K562 (cell line): ENCODE measurements at regions not wholly inside any gene's neighbourhood (a gene's known extent, or its start where the extent isn't known, plus 50 kb on each side); places are given as distances from the start of the nearest gene placed in this dataset.

Experiments
- CSDE1 ChIP-seq, 2 experiments: fragments of 450-650 bp; IDR thresholded peaks; 2 replicates each; pipeline ENCODE4 v1.6.1; 2016; ENCODE audit warnings: mild to moderate bottlenecking in 1 of 2
- MAFG ChIP-seq: fragments of 450-650 bp; conservative IDR thresholded peaks from 2 replicates; pipeline ENCODE4 v1.6.1; 2016; ENCODE audit warnings: missing genetic modification characterization, missing compliant biosample characterization
- TCF7L2 ChIP-seq: fragments of 150-350 bp; IDR thresholded peaks from 2 replicates; pipeline ENCODE4 v1.6.1; 2016; ENCODE audit warnings: low read depth, mild to moderate bottlenecking, low read length, moderate library complexity
- ZNF134 ChIP-seq: fragments of 250-450 bp; sonication (Bioruptor Pico); conservative IDR thresholded peaks from 2 replicates; pipeline ENCODE4 v1.4.0; 2020
- ZNF263 ChIP-seq: sonication (generic); formaldehyde crosslinking; IDR thresholded peaks from 2 replicates; pipeline ENCODE4 v1.8.0; 2022; ENCODE audit warnings: mild to moderate bottlenecking, missing genetic modification reagents, borderline replicate concordance
- TF ChIP-seq, protein P1 (sequence below), 2 experiments: IDR thresholded peaks; 2 replicates each; pipeline ENCODE4 v1.6.1; 2012; ENCODE audit warnings: improper control_type of control experiment in 2 of 2, low read depth in 2 of 2, low read length in 2 of 2, borderline replicate concordance in 1 of 2
- TF ChIP-seq, protein P2 (sequence below), 2 experiments: IDR thresholded peaks; 2 replicates each; pipeline ENCODE4 v1.6.1; 2011; ENCODE audit warnings: borderline replicate concordance in 1 of 2, control low read depth in 1 of 2, low read depth in 1 of 2, low read length in 1 of 2, mild to moderate bottlenecking in 1 of 2, mixed read lengths in 1 of 2, moderate library complexity in 1 of 2; ENCODE audit not compliant: insufficient read depth in 1 of 2, insufficient read length in 1 of 2, poor library complexity in 1 of 2, severe bottlenecking in 1 of 2; ENCODE audit errors: extremely low read depth in 1 of 2
- TF ChIP-seq, protein P3 (sequence below): sonication (generic); formaldehyde crosslinking; IDR thresholded peaks from 2 replicates; pipeline ENCODE4 v1.8.1; 2022; ENCODE audit warnings: missing genetic modification reagents
- TF ChIP-seq, protein P4 (sequence below): fragments of 450-650 bp; IDR thresholded peaks from 2 replicates; pipeline ENCODE4 v1.6.1; 2014; ENCODE audit warnings: low read depth, mild to moderate bottlenecking, moderate library complexity, borderline replicate concordance
- TF ChIP-seq, protein P5 (sequence below): fragments of 250-450 bp; sonication (Bioruptor Pico); IDR thresholded peaks from 2 replicates; pipeline ENCODE4 v1.5.0; 2021; ENCODE audit warnings: mild to moderate bottlenecking, moderate library complexity
- TF ChIP-seq, protein P6 (sequence below): fragments of 250-450 bp; sonication (Bioruptor Pico); IDR thresholded peaks from 2 replicates; pipeline ENCODE4 v1.8.0; 2022; ENCODE audit warnings: moderate library complexity, mild to moderate bottlenecking, inconsistent platforms
- TF ChIP-seq, protein P7 (sequence below): IDR thresholded peaks from 2 replicates; pipeline ENCODE4 v1.6.1; 2011; ENCODE audit warnings: borderline replicate concordance, low read depth, mild to moderate bottlenecking, moderate library complexity, low read length; ENCODE audit not compliant: insufficient read depth, poor library complexity, severe bottlenecking

DNA sequence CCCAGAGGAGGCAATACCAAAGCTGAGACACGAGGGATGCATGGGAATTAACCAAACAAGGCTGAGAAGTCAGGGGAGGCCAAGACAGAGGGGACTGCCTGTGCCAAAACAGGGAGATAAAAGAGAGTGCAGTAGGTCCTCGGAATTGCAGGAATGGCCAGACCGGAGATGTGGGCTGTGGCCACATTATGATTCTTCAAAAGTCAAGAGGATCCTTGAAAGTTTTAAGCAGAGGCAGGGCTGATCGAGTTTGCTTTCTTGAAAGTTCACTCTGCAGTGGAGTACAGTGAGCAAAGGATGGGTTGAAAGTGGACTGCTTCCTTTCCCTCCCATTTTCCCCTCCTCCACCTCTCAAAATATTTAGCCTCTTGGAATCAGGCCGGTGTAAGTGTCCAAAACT is 73.9 kb upstream of the ADAMTS9 start (continued):
- TF ChIP-seq, protein P1, sequence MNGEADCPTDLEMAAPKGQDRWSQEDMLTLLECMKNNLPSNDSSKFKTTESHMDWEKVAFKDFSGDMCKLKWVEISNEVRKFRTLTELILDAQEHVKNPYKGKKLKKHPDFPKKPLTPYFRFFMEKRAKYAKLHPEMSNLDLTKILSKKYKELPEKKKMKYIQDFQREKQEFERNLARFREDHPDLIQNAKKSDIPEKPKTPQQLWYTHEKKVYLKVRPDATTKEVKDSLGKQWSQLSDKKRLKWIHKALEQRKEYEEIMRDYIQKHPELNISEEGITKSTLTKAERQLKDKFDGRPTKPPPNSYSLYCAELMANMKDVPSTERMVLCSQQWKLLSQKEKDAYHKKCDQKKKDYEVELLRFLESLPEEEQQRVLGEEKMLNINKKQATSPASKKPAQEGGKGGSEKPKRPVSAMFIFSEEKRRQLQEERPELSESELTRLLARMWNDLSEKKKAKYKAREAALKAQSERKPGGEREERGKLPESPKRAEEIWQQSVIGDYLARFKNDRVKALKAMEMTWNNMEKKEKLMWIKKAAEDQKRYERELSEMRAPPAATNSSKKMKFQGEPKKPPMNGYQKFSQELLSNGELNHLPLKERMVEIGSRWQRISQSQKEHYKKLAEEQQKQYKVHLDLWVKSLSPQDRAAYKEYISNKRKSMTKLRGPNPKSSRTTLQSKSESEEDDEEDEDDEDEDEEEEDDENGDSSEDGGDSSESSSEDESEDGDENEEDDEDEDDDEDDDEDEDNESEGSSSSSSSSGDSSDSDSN (IDR thresholded peaks at IDR 0.05; ENCODE audit: borderline replicate concordance in 1 of 2, low read depth in 2 of 2, low read length in 2 of 2): no peak
- TF ChIP-seq, protein P2, sequence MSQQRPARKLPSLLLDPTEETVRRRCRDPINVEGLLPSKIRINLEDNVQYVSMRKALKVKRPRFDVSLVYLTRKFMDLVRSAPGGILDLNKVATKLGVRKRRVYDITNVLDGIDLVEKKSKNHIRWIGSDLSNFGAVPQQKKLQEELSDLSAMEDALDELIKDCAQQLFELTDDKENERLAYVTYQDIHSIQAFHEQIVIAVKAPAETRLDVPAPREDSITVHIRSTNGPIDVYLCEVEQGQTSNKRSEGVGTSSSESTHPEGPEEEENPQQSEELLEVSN (IDR thresholded peaks at IDR 0.05; ENCODE audit: borderline replicate concordance in 1 of 2, extremely low read depth in 1 of 2, insufficient read depth in 1 of 2, insufficient read length in 1 of 2, low read depth in 1 of 2, low read length in 1 of 2, poor library complexity in 1 of 2, severe bottlenecking in 1 of 2): no peak
- TF ChIP-seq TCF7L2 (no peak), ZNF134 (no peak), CSDE1 (IDR thresholded peaks at IDR 0.05) (no peak), MAFG (tag) (no peak), ZNF263 (CRISPR knock-in tag) (no peak)
- TF ChIP-seq, protein P3, sequence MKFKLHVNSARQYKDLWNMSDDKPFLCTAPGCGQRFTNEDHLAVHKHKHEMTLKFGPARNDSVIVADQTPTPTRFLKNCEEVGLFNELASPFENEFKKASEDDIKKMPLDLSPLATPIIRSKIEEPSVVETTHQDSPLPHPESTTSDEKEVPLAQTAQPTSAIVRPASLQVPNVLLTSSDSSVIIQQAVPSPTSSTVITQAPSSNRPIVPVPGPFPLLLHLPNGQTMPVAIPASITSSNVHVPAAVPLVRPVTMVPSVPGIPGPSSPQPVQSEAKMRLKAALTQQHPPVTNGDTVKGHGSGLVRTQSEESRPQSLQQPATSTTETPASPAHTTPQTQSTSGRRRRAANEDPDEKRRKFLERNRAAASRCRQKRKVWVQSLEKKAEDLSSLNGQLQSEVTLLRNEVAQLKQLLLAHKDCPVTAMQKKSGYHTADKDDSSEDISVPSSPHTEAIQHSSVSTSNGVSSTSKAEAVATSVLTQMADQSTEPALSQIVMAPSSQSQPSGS: no peak
- TF ChIP-seq, protein P4, sequence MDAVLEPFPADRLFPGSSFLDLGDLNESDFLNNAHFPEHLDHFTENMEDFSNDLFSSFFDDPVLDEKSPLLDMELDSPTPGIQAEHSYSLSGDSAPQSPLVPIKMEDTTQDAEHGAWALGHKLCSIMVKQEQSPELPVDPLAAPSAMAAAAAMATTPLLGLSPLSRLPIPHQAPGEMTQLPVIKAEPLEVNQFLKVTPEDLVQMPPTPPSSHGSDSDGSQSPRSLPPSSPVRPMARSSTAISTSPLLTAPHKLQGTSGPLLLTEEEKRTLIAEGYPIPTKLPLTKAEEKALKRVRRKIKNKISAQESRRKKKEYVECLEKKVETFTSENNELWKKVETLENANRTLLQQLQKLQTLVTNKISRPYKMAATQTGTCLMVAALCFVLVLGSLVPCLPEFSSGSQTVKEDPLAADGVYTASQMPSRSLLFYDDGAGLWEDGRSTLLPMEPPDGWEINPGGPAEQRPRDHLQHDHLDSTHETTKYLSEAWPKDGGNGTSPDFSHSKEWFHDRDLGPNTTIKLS: no peak
- TF ChIP-seq, protein P5, sequence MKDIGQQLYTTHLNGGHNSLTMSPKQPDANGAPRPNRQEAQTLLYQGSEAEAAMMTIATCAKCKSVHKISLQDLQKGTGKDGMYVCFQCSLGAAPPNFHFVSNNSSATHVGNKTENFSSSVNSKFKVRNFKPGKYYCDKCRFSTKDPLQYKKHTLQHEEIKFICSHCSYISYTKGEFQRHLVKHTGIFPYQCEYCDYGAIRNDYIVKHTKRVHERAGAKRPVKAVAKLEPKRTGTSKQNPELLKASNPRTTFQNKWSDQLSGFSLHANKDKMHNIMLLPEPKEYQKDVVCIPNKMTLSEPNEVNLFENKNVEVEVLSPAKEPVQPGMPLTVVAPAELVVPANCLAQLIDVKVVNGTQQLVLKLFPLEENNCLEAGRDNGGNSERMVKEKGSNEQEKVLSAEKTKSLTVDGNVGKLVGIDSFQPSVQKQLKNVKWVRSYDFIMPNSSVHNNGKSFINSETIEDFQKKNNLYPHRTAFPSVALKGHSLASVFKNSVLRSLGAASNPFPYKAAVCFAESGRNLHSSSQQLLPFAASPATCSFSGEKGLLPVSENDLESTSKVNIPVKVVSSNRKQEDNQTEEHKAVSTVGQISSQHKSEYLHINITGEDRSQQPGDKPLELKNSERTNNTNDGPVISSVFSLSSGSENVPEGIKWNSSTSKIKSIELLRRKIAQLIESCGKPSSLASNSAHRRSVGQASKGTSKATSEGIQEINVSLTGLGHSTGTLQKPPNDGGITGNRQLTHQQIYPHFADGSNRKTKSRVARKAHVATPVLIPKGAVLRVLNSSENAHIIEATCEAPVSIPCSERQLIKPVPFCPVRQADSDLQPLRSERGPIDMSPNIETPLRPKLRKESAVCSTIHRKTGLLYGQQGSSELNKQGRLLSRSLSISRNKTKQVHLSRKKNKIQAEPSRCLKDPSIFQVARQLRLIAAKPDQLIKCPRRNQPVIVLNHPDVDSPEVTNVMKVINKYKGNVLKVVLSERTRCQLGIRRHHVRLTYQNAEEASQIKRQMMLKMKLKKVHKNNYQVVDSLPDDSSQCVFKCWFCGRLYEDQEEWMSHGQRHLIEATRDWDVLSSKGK: no peak
- TF ChIP-seq, protein P6, sequence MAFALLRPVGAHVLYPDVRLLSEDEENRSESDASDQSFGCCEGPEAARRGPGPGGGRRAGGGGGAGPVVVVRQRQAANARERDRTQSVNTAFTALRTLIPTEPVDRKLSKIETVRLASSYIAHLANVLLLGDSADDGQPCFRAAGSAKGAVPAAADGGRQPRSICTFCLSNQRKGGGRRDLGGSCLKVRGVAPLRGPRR (CRISPR knock-in tag): no peak
- TF ChIP-seq, protein P7, sequence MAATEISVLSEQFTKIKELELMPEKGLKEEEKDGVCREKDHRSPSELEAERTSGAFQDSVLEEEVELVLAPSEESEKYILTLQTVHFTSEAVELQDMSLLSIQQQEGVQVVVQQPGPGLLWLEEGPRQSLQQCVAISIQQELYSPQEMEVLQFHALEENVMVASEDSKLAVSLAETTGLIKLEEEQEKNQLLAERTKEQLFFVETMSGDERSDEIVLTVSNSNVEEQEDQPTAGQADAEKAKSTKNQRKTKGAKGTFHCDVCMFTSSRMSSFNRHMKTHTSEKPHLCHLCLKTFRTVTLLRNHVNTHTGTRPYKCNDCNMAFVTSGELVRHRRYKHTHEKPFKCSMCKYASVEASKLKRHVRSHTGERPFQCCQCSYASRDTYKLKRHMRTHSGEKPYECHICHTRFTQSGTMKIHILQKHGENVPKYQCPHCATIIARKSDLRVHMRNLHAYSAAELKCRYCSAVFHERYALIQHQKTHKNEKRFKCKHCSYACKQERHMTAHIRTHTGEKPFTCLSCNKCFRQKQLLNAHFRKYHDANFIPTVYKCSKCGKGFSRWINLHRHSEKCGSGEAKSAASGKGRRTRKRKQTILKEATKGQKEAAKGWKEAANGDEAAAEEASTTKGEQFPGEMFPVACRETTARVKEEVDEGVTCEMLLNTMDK: no peak
